ENCODE measurements at regions not wholly inside any gene's neighbourhood (a gene's known extent, or its start where the extent isn't known, plus 50 kb on each side); places are given as distances from the start of the nearest gene placed in this dataset.

- no peak overlapping the region for H3K4me3 ChIP-seq (replicated peaks; ENCODE audit: low read depth, low read length)
- no peaks in the 10 kb centered on the region for H3K36me3 ChIP-seq (ENCODE audit: control insufficient read depth, insufficient read depth, low read length)
- TF ChIP-seq CTCF (IDR thresholded peaks at IDR 0.05; ENCODE audit: insufficient read depth, low read length, poor library complexity, severe bottlenecking): no peak
- no peaks in the 10 kb centered on the region for H3K27me3 ChIP-seq (replicated peaks; ENCODE audit: control insufficient read depth, insufficient read depth, low read length)
- DNase-seq (ENCODE audit: extremely low read depth, insufficient read length): no peak
These were observed 1621.2 kb downstream of the MAT2B start for GRCh38 chr5:165126598-165126997.

- H3K4me3 ChIP-seq (replicated peaks; ENCODE audit: low read depth, low read length): no peak overlapping the region
- H3K36me3 ChIP-seq (ENCODE audit: control insufficient read depth, insufficient read depth, low read length): no peaks in the 10 kb centered on the region
- no peak for DNase-seq (ENCODE audit: extremely low read depth, insufficient read length)
- H3K27me3 ChIP-seq (replicated peaks; ENCODE audit: control insufficient read depth, insufficient read depth, low read length): no peaks in the 10 kb centered on the region
- TF ChIP-seq CTCF (IDR thresholded peaks at IDR 0.05; ENCODE audit: insufficient read depth, low read length, poor library complexity, severe bottlenecking): no peak
These were observed 1622.5 kb downstream of the MAT2B start for GRCh38 chr5:165127941-165128340.

GRCh38 chr5:165130656-165131055 lies 1625.2 kb downstream of the MAT2B start:
- no peak for TF ChIP-seq CTCF (IDR thresholded peaks at IDR 0.05; ENCODE audit: insufficient read depth, low read length, poor library complexity, severe bottlenecking)
- Histone ChIP-seq H3K36me3 (ENCODE audit: control insufficient read depth, insufficient read depth, low read length) (no peaks in the 10 kb centered on the region), H3K4me3 (replicated peaks; ENCODE audit: low read depth, low read length) (no peak overlapping the region), H3K27me3 (replicated peaks; ENCODE audit: control insufficient read depth, insufficient read depth, low read length) (no peaks in the 10 kb centered on the region)
- DNase-seq (ENCODE audit: extremely low read depth, insufficient read length): no peak

- no peaks in the 10 kb centered on the region for H3K36me3 ChIP-seq (ENCODE audit: control insufficient read depth, insufficient read depth, low read length)
- no peaks in the 10 kb centered on the region for H3K27me3 ChIP-seq (replicated peaks; ENCODE audit: control insufficient read depth, insufficient read depth, low read length)
- TF ChIP-seq CTCF (IDR thresholded peaks at IDR 0.05; ENCODE audit: insufficient read depth, low read length, poor library complexity, severe bottlenecking): no peak
- no peak overlapping the region for H3K4me3 ChIP-seq (replicated peaks; ENCODE audit: low read depth, low read length)
- DNase-seq (ENCODE audit: extremely low read depth, insufficient read length): no peak
These were observed 1628.7 kb downstream of the MAT2B start for GRCh38 chr5:165134155-165134554.

- no peak for DNase-seq (ENCODE audit: extremely low read depth, insufficient read length)
- H3K27me3 ChIP-seq (replicated peaks; ENCODE audit: control insufficient read depth, insufficient read depth, low read length): no peaks in the 10 kb centered on the region
- no peak overlapping the region for H3K4me3 ChIP-seq (replicated peaks; ENCODE audit: low read depth, low read length)
- no peak for TF ChIP-seq CTCF (IDR thresholded peaks at IDR 0.05; ENCODE audit: insufficient read depth, low read length, poor library complexity, severe bottlenecking)
- no peaks in the 10 kb centered on the region for H3K36me3 ChIP-seq (ENCODE audit: control insufficient read depth, insufficient read depth, low read length)
These were observed 1630.1 kb downstream of the MAT2B start for GRCh38 chr5:165135565-165135964.

- H3K27me3 ChIP-seq (replicated peaks; ENCODE audit: control insufficient read depth, insufficient read depth, low read length): no peaks in the 10 kb centered on the region
- DNase-seq (ENCODE audit: extremely low read depth, insufficient read length): no peak
- H3K36me3 ChIP-seq (ENCODE audit: control insufficient read depth, insufficient read depth, low read length): no peaks in the 10 kb centered on the region
- no peak for TF ChIP-seq CTCF (IDR thresholded peaks at IDR 0.05; ENCODE audit: insufficient read depth, low read length, poor library complexity, severe bottlenecking)
- H3K4me3 ChIP-seq (replicated peaks; ENCODE audit: low read depth, low read length): no peak overlapping the region
These were observed 1632.3 kb downstream of the MAT2B start for GRCh38 chr5:165137701-165138100.
